RWPE1 (cell line): ENCODE measurements at regions not wholly inside any gene's neighbourhood (a gene's known extent, or its start where the extent isn't known, plus 50 kb on each side); places are given as distances from the start of the nearest gene placed in this dataset.
"Not testable (repeated sequence)": the region's sequence is repeated elsewhere in the genome, so short reads cannot be mapped to it uniquely, and the experiment has no call there.

Experiments used
- CTCF ChIA-PET: fragments of 350-600 bp; sonication (Branson Sonifier 250); formaldehyde crosslinking; extraction: SDS; loops from one replicate; lab custom pipeline; 2021; lab: Yijun Ruan, JAX
- POLR2A ChIA-PET: fragments of 400-600 bp; formaldehyde crosslinking; extraction: SDS; loops from one replicate; lab custom pipeline; 2020; ENCODE audit warnings: antibody characterized with exemption; ENCODE audit not compliant: low non-redundant PET; lab: Yijun Ruan, JAX
- DNase-seq: peaks from one replicate; pipeline ENCODE4 v3.0.0; 2012; ENCODE audit warnings: low spot score
- H3K27ac ChIP-seq: fragments of 450-650 bp; 2 replicates; pipeline ENCODE4 v1.5.1; 2017
- TF ChIP-seq, protein P1 (sequence below): fragments of 450-650 bp; conservative IDR thresholded peaks from 2 replicates; pipeline ENCODE4 v1.5.1; 2017; ENCODE audit warnings: low read depth, mild to moderate bottlenecking

GRCh38 chr2:12567411-12567810 lies 149.3 kb upstream of the TRIB2 start:
- CTCF ChIA-PET: no interaction called here
- no peak overlapping the region for H3K27ac ChIP-seq
- POLR2A ChIA-PET: no interaction called here
- no peak for DNase-seq
- TF ChIP-seq, protein P1, sequence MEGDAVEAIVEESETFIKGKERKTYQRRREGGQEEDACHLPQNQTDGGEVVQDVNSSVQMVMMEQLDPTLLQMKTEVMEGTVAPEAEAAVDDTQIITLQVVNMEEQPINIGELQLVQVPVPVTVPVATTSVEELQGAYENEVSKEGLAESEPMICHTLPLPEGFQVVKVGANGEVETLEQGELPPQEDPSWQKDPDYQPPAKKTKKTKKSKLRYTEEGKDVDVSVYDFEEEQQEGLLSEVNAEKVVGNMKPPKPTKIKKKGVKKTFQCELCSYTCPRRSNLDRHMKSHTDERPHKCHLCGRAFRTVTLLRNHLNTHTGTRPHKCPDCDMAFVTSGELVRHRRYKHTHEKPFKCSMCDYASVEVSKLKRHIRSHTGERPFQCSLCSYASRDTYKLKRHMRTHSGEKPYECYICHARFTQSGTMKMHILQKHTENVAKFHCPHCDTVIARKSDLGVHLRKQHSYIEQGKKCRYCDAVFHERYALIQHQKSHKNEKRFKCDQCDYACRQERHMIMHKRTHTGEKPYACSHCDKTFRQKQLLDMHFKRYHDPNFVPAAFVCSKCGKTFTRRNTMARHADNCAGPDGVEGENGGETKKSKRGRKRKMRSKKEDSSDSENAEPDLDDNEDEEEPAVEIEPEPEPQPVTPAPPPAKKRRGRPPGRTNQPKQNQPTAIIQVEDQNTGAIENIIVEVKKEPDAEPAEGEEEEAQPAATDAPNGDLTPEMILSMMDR: no peak

DNA sequence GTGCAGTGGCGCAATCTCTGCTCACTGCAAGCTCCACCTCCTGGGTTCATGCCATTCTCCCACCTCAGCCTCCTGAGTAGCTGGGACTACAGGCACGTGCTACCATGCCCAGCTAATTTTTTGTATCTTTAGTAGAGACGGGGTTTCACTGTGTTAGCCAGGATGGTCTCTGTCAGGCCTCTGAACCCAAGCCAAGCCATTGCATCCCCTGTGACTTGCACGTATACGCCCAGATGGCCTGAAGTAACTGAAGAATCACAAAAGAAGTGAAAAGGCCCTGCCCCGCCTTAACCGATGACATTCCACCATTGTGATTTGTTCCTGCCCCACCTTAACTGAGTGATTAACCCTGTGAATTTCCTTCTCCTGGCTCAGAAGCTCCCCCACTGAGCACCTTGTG lies 147.2 kb upstream of the TRIB2 start:
- H3K27ac ChIP-seq: peak overlapping the region; percentile 73
- CTCF ChIA-PET, POLR2A ChIA-PET, DNase-seq: not testable (repeated sequence)

DNA sequence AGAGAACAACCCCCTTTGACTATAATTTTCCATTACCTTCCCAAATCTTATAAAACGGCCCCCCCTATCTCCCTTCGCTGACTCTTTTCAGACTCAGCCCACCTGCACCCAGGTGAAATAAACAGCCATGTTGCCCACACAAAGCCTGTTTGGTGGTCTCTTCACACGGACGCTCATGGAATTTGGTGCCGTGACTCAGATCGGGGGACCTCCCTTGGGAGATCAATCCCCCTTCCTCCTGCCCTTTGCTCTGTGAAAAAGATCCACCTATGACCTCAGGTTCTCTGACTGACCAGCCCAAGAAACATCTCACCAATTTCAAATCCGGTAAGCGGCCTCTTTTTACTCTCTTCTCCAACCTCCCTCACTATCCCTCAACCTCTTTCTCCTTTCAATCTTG lies 146.8 kb upstream of the TRIB2 start:
- CTCF ChIA-PET, POLR2A ChIA-PET, DNase-seq: not testable (repeated sequence)
- H3K27ac ChIP-seq: peak overlapping the region; percentile 73

GRCh38 chr2:12577091-12577490 lies 139.6 kb upstream of the TRIB2 start:
- CTCF ChIA-PET: no interaction called here
- TF ChIP-seq, protein P1: no peak
- no peak overlapping the region for H3K27ac ChIP-seq
- POLR2A ChIA-PET: no interaction called here
- no peak for DNase-seq

- ChIA-PET POLR2A (no interaction called here), CTCF (no interaction called here)
- no peak overlapping the region for H3K27ac ChIP-seq
- DNase-seq: no peak
- TF ChIP-seq, protein P1: no peak
Measured at GRCh38 chr2:12577567-12578253, 139.0 kb upstream of the TRIB2 start.

DNA sequence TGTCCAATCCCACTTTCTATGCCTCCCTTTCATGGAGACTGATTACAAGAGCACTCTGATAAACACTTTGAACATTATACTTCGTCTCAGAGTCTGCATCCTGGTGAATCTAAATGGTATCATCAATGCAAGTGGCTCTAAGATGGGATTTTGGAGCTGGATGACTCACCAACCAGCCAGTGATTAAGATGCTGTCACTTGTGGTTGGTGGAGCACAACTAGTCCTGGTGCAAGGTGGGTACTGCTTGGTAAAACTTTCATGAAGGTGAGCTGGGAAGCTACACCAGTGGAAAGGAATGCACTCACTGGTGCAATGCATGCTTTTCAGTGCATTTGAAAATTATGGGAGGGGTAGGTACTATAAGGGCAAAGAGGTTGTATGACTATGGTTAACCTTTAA lies 137.7 kb upstream of the TRIB2 start:
- TF ChIP-seq, protein P1: no peak
- no peak overlapping the region for H3K27ac ChIP-seq
- CTCF ChIA-PET: no interaction called here
- DNase-seq: no peak
- POLR2A ChIA-PET: no interaction called here

DNA sequence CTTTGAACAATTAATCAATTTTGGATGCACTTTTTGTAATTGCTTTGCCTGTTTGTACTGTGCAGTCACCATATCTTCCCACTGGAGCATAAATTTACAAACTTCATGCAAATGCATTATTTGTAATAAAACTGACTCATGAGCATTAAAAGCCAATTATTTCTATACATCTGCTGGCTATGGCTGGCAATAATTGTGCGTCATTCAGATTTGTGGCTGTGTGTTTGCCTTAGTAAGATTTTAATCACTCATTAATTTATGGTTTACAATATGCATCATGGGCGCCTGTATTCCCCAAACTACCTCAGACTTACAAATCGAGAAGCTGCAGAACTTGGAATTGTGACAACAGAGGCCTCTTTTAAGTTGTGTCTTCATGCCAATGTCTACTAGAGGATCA lies 132.4 kb upstream of the TRIB2 start:
- POLR2A ChIA-PET: no interaction called here
- CTCF ChIA-PET: no interaction called here
- no peak overlapping the region for H3K27ac ChIP-seq
- no peak for DNase-seq
- TF ChIP-seq, protein P1: no peak

DNA sequence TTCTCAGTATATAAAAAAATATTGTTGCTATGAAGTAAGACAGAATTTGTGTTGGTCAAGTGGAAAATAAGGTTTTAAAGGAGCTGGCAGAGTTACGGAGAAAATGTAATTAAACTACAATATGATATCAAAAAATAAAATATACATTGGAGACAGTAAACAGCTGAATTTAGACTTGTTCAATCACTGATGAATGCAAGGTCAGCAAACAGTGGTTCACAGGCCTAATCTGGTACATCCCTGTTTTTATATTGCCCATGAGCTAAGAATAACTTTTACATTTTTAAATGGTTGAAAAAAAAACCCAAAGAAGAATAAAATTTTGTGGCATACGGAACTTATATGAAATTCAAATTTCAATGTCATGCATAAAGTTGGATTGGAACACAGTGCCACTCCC lies 131.0 kb upstream of the TRIB2 start:
- CTCF ChIA-PET: interaction anchor here (0.6 kb wide), 3 partner anchors 99 to 618 kb away, joined by 3 read pairs; no protein-coding TSS in a partner anchor
- POLR2A ChIA-PET: no interaction called here
- H3K27ac ChIP-seq: no peak overlapping the region
- TF ChIP-seq, protein P1: no peak
- DNase-seq: no peak
